Spleen (tissue), 11 donors: ENCODE measurements at regions not wholly inside any gene's neighbourhood (a gene's known extent, or its start where the extent isn't known, plus 50 kb on each side); places are given as distances from the start of the nearest gene placed in this dataset.

Source experiments
- DNase-seq: peaks from one replicate; pipeline ENCODE4 v3.0.0-alpha.2; 2020
- H3K27ac ChIP-seq, 8 donors: fragments of 200-600 bp; sonication (generic) in 7 of 8; 1 replicate in 4 of 8; 2 replicates in 4 of 8; pipeline versions ENCODE4 v1.5.0 to v1.8.0; 2016 to 2021; ENCODE audit warnings: inconsistent platforms in 4 of 8, mild to moderate bottlenecking in 4 of 8, moderate library complexity in 1 of 8
- H3K27me3 ChIP-seq, 7 donors: fragments of 200-600 bp; sonication (generic) in 6 of 7; replicated peaks in 1 of 7; 1 replicate in 4 of 7; 2 replicates in 3 of 7; pipeline versions ENCODE4 v1.5.0 to v1.8.0; 2016 to 2021; ENCODE audit warnings: inconsistent platforms in 3 of 7, mild to moderate bottlenecking in 1 of 7
- H3K36me3 ChIP-seq, 6 donors: fragments of 200-600 bp; sonication (generic) in 5 of 6; 1 replicate in 4 of 6; 2 replicates in 2 of 6; pipeline versions ENCODE4 v1.5.0 to v1.8.0; 2016 to 2021; ENCODE audit warnings: inconsistent platforms in 2 of 6
- H3K4me1 ChIP-seq, 6 donors: fragments of 200-600 bp; sonication (generic) in 5 of 6; 1 replicate in 3 of 6; 2 replicates in 3 of 6; pipeline versions ENCODE4 v1.5.0 to v1.8.0; 2016 to 2021; ENCODE audit warnings: inconsistent platforms in 3 of 6
- H3K4me3 ChIP-seq, 8 donors: fragments of 200-600 bp; sonication (generic) in 7 of 8; 1 replicate in 4 of 8; 2 replicates in 4 of 8; pipeline versions ENCODE4 v1.5.0 to v1.8.0; 2016 to 2021; ENCODE audit warnings: inconsistent platforms in 4 of 8, mild to moderate bottlenecking in 4 of 8, moderate library complexity in 2 of 8
- H3K9me3 ChIP-seq, 8 donors: fragments of 200-600 bp; sonication (generic) in 7 of 8; 1 replicate in 4 of 8; 2 replicates in 4 of 8; pipeline versions ENCODE4 v1.5.0 to v1.8.0; 2016 to 2021; ENCODE audit warnings: inconsistent platforms in 4 of 8
- CTCF ChIP-seq, 11 experiments: fragments of 200-600 bp in 7 of 11; fragments of 450-650 bp in 4 of 11; sonication (generic) in 4 of 11; IDR thresholded peaks in 8 of 11; conservative IDR thresholded peaks in 3 of 11; 1 replicate in 7 of 11; 2 replicates in 4 of 11; pipeline versions ENCODE4 v1.4.0 to v1.8.0; 2016 to 2021; ENCODE audit warnings: antibody characterized with exemption in 11 of 11, inconsistent platforms in 4 of 11, mild to moderate bottlenecking in 1 of 11
- POLR2A ChIP-seq, 3 donors: fragments of 450-650 bp; IDR thresholded peaks; one replicate each; pipeline ENCODE4 v1.5.1; 2017; ENCODE audit warnings: antibody characterized with exemption in 3 of 3, mild to moderate bottlenecking in 1 of 3
- POLR2AphosphoS5 ChIP-seq, 3 donors: sonication (generic); formaldehyde crosslinking; IDR thresholded peaks; one replicate each; pipeline ENCODE4 v1.5.1; 2017; ENCODE audit warnings: antibody characterized with exemption in 3 of 3
- WGBS, 5 donors: extraction: QIAGEN DNeasy Blood & Tissue Kit in 3 of 5; methylation state at CpG; one replicate each; pipeline versions ENCODE4 v1.1.5 to v1.1.7; 2013 to 2018; 5-methylcytosine and 5-hydroxymethylcytosine counted together
- intact Hi-C: fragments of 100-400 bp; cut with DNase I; formaldehyde crosslinking; loops from one replicate; pipeline ENCODE4 v1.15.0; 2023; ENCODE audit warnings: low total_unique reads
- donor health status: healthy with polysubstance abuse.
- donor health status: DM: no; HTN: no; CAD: no; lungs with moderate emphysema.
- donor health status: DM: no; HTN: no; CAD: no.
- donor health status: Bipolar disorder and iron deficiency.
- donor health status: healthy.
- donor health status: DM: no; HTN: no; CAD: no.
- donor health status: DM: yes; HTN: yes; CAD: no.

DNA sequence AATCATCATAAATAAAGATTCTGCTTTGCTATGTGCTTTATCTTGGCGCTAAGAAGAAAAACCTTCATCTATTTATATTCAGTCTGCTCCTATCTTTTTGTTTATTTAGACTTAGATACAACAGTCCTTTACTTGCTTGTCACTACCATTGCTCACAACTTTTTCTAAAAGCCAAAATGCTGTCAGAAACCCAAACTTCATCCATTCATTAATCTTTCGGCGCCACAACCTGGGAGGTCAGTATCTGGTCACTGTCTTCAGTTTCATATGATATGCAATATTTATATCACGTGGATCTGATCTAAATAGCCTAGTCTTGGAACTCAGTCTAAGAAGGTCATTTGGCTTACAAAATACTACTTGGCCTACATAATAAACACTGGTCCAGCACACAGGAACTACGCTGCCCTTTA, 159.3 kb upstream of the TARS1 start:
- TF ChIP-seq CTCF (IDR thresholded peaks at IDR 0.05 in 8 of 11, conservative IDR thresholded peaks at IDR 0.05 in 3 of 11) (no peak), POLR2AphosphoS5 (IDR thresholded peaks at IDR 0.05) (no peak), POLR2A (IDR thresholded peaks at IDR 0.05) (no peak)
- intact Hi-C loops, result no loop called here
- H3K27me3 ChIP-seq, result no peaks in the 10 kb centered on the region
- H3K4me1 ChIP-seq, result peaks cover 0 to 11% (median 6%) of the 10 kb centered on the region in 6 donors
- H3K9me3 ChIP-seq, result no peaks in the 10 kb centered on the region
- H3K27ac ChIP-seq, result no peak overlapping the region
- no peak overlapping the region for H3K4me3 ChIP-seq
- no peak for DNase-seq
- no peaks in the 10 kb centered on the region for H3K36me3 ChIP-seq
- WGBS, 5 donors, result 76 to 86% (median 82%) methylated on average over 5 of the region's 5 CpGs

GRCh38 chr5:33282157-33282556, 158.6 kb upstream of the TARS1 start:
- Histone ChIP-seq H3K4me3 (no peak overlapping the region), H3K36me3 (no peaks in the 10 kb centered on the region), H3K9me3 (no peaks in the 10 kb centered on the region), H3K4me1 (peaks cover 0 to 6% (median 2%) of the 10 kb centered on the region in 6 donors), H3K27ac (no peak overlapping the region), H3K27me3 (no peaks in the 10 kb centered on the region)
- intact Hi-C loops, result no loop called here
- WGBS, 5 donors, result 81 to 95% (median 90%) methylated on average over 4 of the region's 4 CpGs
- DNase-seq, result no peak
- TF ChIP-seq POLR2AphosphoS5 (IDR thresholded peaks at IDR 0.05) (no peak), CTCF (IDR thresholded peaks at IDR 0.05 in 8 of 11, conservative IDR thresholded peaks at IDR 0.05 in 3 of 11) (no peak), POLR2A (IDR thresholded peaks at IDR 0.05) (no peak)

- no peaks in the 10 kb centered on the region for H3K36me3 ChIP-seq
- H3K27ac ChIP-seq, result no peak overlapping the region
- intact Hi-C loops, result no loop called here
- WGBS, 5 donors, result 72 to 84% (median 77%) methylated on average over 2 of the region's 2 CpGs
- peaks cover 0 to 4% (median 0%) of the 10 kb centered on the region in 6 donors for H3K4me1 ChIP-seq
- TF ChIP-seq POLR2A (IDR thresholded peaks at IDR 0.05) (no peak), POLR2AphosphoS5 (IDR thresholded peaks at IDR 0.05) (no peak), CTCF (IDR thresholded peaks at IDR 0.05 in 8 of 11, conservative IDR thresholded peaks at IDR 0.05 in 3 of 11) (no peak)
- H3K4me3 ChIP-seq, result no peak overlapping the region
- H3K9me3 ChIP-seq, result no peaks in the 10 kb centered on the region
- no peak for DNase-seq
- H3K27me3 ChIP-seq, result no peaks in the 10 kb centered on the region
Measured at GRCh38 chr5:33282696-33283095, 158.1 kb upstream of the TARS1 start.

GRCh38 chr5:33283243-33283642, 157.5 kb upstream of the TARS1 start:
- no peak overlapping the region for H3K4me3 ChIP-seq
- intact Hi-C loops, result no loop called here
- no peaks in the 10 kb centered on the region for H3K27me3 ChIP-seq
- peaks cover 0 to 4% (median 0%) of the 10 kb centered on the region in 6 donors for H3K4me1 ChIP-seq
- H3K36me3 ChIP-seq, result no peaks in the 10 kb centered on the region
- H3K27ac ChIP-seq, result no peak overlapping the region
- no peak for TF ChIP-seq POLR2A (IDR thresholded peaks at IDR 0.05)
- TF ChIP-seq POLR2AphosphoS5 (IDR thresholded peaks at IDR 0.05), result no peak
- no peak for TF ChIP-seq CTCF (IDR thresholded peaks at IDR 0.05 in 8 of 11, conservative IDR thresholded peaks at IDR 0.05 in 3 of 11)
- DNase-seq, result no peak
- no peaks in the 10 kb centered on the region for H3K9me3 ChIP-seq
